Choroid plexus epithelial cell (primary cell): ENCODE measurements at regions not wholly inside any gene's neighbourhood (a gene's known extent, or its start where the extent isn't known, plus 50 kb on each side); places are given as distances from the start of the nearest gene placed in this dataset.
"Not testable (repeated sequence)": the region's sequence is repeated elsewhere in the genome, so short reads cannot be mapped to it uniquely, and the experiment has no call there.

Experiments
- DNase-seq: peaks from one replicate; pipeline ENCODE4 v3.0.0-alpha.2; 2010; ENCODE audit warnings: low read depth
- H3K4me3 ChIP-seq: 2 replicates; pipeline ENCODE4 v1.5.1; 2011; ENCODE audit warnings: low read depth, mild to moderate bottlenecking, control low read depth, low read length, moderate library complexity
- TF ChIP-seq, protein P1 (sequence below): conservative IDR thresholded peaks from 2 replicates; pipeline ENCODE4 v1.5.1; 2011; ENCODE audit warnings: low read depth, mild to moderate bottlenecking, control low read depth, inconsistent platforms, low read length, moderate library complexity

DNA sequence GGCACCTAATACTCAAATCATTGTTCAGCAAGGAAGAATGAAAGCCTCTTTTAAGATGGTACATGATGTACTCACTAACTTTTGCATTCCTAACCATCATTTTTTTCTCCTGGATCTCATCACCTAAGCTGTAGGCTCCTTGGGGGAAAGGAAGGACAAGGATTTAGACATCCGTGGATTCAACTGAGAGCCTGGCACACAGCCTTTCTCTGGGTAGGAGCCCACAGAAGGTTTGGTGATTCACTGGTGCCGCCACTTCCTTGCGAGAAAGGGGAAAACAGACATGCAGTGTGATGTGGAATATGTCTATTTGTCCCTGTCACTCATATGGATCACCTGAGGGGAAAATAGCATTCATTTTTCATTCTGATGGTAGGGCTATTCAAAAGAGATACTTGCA is 147.3 kb downstream of the PCDH7 start:
- no peak overlapping the region for H3K4me3 ChIP-seq
- no peak for DNase-seq
- TF ChIP-seq, protein P1, sequence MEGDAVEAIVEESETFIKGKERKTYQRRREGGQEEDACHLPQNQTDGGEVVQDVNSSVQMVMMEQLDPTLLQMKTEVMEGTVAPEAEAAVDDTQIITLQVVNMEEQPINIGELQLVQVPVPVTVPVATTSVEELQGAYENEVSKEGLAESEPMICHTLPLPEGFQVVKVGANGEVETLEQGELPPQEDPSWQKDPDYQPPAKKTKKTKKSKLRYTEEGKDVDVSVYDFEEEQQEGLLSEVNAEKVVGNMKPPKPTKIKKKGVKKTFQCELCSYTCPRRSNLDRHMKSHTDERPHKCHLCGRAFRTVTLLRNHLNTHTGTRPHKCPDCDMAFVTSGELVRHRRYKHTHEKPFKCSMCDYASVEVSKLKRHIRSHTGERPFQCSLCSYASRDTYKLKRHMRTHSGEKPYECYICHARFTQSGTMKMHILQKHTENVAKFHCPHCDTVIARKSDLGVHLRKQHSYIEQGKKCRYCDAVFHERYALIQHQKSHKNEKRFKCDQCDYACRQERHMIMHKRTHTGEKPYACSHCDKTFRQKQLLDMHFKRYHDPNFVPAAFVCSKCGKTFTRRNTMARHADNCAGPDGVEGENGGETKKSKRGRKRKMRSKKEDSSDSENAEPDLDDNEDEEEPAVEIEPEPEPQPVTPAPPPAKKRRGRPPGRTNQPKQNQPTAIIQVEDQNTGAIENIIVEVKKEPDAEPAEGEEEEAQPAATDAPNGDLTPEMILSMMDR: no peak

DNA sequence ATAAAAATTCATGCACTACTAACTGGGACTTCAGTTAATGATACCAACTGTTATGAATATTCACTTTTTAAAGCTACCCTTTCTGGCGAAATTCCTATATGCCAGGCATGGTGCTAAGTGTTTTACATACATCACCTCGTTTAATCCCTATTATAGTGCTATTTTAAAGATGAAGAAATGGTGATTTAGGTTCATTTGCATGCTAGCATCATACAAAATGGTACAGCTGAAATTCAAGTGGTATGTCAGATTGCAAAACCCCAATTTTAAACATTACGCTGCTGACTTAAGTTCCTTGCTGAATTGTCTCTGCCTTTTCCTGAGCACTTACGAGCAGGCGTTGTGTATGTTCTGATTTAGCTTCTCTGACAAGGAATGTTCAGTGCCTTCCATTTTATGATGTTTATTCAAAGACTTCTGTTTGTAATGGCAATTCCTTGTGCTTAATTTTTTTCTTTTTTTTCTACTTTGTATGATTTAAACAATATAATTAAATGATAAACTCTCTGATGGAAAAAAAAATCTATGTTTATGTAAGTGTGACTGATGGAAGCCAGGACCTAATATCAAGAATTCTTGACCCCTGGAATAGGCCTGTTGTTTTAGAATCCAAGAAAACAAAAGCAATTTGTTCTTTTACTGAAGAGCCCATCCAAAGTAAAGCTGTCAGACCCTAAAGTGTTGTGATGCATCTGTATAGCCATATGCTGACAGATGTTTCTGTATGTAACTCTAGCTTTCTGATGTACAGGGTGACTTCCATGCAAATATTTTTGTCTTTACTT is 148.1 kb downstream of the PCDH7 start:
- TF ChIP-seq, protein P1: no peak
- H3K4me3 ChIP-seq: no peak overlapping the region
- DNase-seq: no peak

DNA sequence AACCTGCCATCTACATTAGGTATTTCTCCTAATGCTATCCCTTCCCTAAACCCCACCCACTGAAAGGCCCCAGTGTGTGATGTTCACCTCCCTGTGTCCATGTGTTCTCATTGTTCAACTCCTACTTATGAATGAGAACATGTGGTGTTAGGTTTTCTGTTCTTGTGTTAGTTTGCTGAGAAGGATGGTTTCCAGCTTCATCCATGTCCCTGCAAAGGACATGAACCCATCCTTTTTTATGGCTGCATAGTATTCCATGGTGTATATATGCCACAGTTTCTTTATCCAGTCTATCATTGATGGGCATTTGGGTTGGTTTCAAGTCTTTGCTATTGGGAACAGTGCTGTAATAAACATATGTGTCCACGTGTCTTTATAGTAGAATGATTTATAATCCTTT is 149.2 kb downstream of the PCDH7 start:
- not testable (repeated sequence) for DNase-seq, H3K4me3 ChIP-seq

DNA sequence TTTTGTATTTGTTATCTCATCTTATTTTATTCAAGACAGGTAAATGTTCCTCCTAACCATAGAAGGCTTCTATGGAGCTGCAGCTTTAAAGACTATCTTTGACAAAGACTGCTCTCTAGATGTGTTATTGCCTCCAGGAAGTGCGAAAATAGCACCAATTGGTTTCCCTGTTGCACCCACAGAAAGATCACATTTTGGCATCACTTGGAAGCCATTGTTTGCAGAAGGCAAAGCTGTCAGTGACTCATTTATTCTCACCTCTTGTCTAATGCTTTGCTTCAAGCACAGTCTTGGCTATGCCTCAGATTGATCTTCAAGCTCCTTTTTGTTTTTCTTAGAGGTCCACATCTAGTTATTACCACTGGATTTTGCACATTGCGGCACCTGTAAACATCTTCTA is 150.3 kb downstream of the PCDH7 start:
- DNase-seq: no peak
- TF ChIP-seq, protein P1: no peak
- no peak overlapping the region for H3K4me3 ChIP-seq

DNA sequence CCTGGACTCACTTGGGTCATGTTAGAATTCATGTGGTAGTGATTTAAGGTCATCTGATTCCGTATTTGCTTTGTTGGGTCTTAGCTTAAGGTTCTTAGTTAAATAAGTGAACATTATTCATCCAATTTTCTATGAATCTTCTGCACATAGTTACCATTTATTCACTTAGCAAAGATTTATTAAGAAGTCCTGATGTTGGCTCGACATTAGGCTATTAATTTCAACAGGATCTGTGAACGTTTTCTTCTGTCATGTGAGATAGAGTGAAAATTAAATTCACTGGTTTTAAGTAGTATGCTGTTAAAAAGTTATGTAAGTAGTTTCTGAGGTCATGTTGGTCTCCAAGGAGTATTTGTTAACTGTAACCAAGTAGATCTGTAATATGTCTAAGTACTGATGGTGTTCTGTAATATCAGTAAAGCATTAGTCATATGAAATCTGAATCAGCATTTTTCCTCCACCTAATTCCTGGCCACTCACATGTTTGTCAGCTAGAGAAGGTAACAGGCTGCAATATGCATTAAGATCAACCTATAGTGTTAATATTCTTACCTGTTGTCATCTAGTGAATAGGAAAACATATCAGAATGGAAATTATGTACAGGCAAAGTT is 155.6 kb downstream of the PCDH7 start:
- no peak overlapping the region for H3K4me3 ChIP-seq
- TF ChIP-seq, protein P1: no peak
- peak; percentile 39 for DNase-seq

DNA sequence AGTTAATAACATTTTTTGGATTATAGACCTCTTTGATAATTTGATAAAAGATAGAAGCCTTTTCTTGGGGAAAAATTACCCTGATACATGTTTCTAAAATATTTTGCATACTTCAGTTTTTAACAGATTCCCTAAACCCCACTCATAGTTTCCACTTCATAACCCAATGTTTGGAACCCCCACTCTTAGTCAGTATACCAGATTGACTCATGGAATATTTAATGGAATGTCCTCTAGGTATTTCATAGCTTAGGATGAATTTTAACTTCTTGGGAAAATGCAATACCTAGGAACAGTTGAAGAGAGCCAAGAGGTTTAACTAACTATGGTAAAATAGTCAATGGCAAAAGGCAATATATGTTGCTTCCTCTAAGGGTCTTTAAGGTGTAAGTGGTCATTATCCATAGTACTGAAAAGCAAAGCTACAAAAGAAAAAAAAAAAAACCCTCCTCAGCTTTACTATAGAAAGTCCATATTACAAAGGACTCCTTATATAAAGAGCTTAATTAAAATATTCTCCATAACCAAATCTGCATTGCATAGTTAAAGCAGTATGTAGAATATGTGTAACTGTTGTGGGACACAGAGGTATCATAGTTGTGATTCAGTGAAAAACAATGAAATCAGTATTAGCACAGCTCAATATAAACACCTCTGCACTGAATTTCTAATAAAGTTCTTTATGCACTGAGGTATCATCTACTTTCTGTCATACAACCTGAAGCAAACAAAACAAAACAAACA is 159.9 kb downstream of the PCDH7 start:
- H3K4me3 ChIP-seq: no peak overlapping the region
- TF ChIP-seq, protein P1: no peak
- no peak for DNase-seq

DNA sequence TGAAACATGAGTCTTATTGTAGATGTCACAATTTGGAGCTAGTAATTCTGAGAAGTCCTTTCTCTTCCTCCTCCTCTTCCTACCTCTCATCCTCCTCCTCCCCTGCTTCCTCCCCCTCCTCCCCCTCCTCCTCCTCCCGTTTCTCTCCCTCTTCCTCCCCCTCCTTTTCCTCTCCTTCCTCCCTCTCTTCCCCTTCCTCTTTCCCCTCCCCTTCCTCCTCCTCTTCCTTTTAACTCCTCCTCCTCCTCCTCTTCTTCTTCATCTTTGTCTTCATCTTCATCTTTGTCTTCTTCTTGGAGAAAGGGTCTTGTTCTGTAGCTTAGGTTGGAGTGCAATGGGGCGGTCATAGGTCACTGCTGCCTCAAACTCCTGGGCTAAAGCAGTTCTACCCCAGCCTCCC is 161.8 kb downstream of the PCDH7 start:
- DNase-seq: no peak
- no peak overlapping the region for H3K4me3 ChIP-seq
- TF ChIP-seq, protein P1: no peak
